Loucy (cell line): ENCODE measurements at regions not wholly inside any gene's neighbourhood (a gene's known extent, or its start where the extent isn't known, plus 50 kb on each side); places are given as distances from the start of the nearest gene placed in this dataset.

Experiments
- CTCF ChIP-seq: fragments of 200-600 bp; sonication (generic); conservative IDR thresholded peaks from 2 replicates; pipeline ENCODE4 v1.5.1; 2014; ENCODE audit warnings: mild to moderate bottlenecking, antibody characterized with exemption, low read length
- EZH2phosphoT487 ChIP-seq: fragments of 200-600 bp; IDR thresholded peaks from 2 replicates; pipeline ENCODE4 v1.6.1; 2018; ENCODE audit warnings: antibody characterized with exemption, mild to moderate bottlenecking, moderate library complexity, borderline replicate concordance

- no peak for TF ChIP-seq CTCF
- TF ChIP-seq EZH2phosphoT487, result no peak
These were observed 556.9 kb downstream of the EPM2A start for GRCh38 chr6:145178391-145178790.
